ENCODE measurements at regions not wholly inside any gene's neighbourhood (a gene's known extent, or its start where the extent isn't known, plus 50 kb on each side); places are given as distances from the start of the nearest gene placed in this dataset.

DNA sequence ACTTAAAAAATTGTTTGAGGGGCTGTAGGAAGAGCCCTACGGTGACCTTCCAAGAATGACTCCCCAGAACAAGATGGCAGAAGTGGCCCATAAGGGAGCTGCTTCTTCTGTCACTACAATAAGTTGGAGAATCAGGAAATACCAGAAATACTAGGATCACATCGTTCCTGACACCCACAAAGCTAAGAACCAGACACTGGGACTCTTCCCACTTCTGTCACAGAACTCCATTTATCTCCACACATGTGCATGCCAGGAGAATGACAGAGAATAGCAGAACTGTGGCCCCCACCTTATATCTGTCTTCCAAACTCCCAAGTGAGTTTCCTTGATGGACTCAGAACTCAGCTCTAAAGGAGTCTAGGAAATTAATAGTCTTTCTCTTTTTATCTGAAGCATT, 54.6 kb upstream of the UBR2 start:
- TF ChIP-seq, protein P1, sequence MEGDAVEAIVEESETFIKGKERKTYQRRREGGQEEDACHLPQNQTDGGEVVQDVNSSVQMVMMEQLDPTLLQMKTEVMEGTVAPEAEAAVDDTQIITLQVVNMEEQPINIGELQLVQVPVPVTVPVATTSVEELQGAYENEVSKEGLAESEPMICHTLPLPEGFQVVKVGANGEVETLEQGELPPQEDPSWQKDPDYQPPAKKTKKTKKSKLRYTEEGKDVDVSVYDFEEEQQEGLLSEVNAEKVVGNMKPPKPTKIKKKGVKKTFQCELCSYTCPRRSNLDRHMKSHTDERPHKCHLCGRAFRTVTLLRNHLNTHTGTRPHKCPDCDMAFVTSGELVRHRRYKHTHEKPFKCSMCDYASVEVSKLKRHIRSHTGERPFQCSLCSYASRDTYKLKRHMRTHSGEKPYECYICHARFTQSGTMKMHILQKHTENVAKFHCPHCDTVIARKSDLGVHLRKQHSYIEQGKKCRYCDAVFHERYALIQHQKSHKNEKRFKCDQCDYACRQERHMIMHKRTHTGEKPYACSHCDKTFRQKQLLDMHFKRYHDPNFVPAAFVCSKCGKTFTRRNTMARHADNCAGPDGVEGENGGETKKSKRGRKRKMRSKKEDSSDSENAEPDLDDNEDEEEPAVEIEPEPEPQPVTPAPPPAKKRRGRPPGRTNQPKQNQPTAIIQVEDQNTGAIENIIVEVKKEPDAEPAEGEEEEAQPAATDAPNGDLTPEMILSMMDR (conservative IDR thresholded peaks at IDR 0.05; ENCODE audit: low read length) = no peak
- TF ChIP-seq EZH2phosphoT487 (IDR thresholded peaks at IDR 0.05; ENCODE audit: borderline replicate concordance) = no peak
